Ecto neural progenitor cell (in vitro differentiated cells): ENCODE measurements at regions not wholly inside any gene's neighbourhood (a gene's known extent, or its start where the extent isn't known, plus 50 kb on each side); places are given as distances from the start of the nearest gene placed in this dataset.

Experiments used
- DNase-seq: peaks from one replicate; pipeline ENCODE4 v3.0.0-alpha.2; 2018; ENCODE audit warnings: low spot score

DNA sequence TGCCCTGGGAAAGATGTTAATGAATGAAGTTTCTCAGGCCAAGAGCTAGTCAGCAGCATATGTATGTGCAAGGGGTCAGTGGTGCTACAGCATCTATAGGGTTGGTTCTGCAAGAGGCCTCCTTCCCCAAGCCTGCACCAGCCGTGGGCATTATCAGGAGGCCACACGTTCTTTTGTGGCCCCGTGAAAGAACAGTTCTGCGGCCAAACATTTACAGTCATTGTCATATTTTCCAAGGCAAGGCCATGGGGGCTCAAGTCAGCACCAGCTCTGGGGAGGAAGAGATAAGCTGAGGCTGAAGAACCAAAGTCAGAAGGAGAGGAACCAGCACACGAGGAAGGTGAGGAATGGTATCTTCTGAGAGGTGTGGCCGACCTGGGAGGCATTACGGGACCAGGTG, 54.4 kb upstream of the TMEM72 start:
- DNase-seq, result no peak

DNA sequence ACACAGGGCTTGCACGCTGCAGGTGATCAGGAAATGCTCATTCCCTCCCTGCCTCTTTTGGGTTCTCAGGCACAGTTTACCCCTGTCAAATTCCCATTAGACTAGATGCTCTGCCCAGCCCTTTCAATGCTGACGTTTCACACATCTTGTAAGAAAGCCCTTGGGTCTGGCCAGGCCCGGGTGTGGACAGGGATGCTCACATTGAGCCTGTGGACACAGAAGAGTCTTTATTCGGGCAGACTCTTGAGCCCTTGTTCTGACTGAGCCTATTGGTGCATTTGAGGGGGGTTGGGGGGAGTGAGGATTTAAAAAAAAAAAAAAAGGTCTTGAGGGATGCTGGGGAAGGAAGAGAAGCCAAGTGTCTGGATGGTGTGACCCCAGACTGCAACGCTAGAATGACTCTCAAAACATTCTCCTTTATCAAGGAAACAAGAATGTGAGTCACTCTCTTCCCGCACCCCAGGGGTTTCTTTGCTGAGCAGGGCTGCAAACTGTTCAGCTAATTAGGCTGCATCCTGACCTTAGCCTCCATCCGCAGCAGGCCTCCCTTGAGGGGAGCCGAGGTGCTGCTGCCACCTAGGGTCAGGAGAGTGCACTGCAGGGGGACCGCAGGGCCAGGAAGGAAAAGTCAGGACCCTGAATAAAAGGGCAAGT, 53.6 kb upstream of the TMEM72 start:
- peak; percentile 86 for DNase-seq

- DNase-seq, result no peak
Observed at GRCh38 chr10:44858017-44858371, 53.1 kb upstream of the TMEM72 start.

DNA sequence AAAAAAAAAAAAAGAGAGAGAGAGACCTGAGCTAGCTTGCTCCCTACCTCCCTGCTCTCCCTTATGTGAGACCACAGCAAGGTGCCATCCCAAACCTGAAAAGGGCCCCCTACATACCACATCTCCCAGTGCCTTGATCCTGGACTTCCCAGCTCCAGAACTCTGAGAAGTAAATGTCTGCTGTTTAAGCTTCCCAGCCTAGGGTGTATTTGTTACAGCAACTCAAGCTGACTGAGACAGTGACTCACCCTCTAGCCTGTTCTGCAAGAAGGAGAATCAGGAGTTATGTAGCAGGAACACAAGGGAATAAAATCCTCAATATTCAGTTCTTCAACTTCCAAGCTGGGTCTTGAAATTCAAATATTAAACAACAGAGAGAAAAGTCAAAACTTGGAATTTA, 52.1 kb upstream of the TMEM72 start:
- no peak for DNase-seq

DNA sequence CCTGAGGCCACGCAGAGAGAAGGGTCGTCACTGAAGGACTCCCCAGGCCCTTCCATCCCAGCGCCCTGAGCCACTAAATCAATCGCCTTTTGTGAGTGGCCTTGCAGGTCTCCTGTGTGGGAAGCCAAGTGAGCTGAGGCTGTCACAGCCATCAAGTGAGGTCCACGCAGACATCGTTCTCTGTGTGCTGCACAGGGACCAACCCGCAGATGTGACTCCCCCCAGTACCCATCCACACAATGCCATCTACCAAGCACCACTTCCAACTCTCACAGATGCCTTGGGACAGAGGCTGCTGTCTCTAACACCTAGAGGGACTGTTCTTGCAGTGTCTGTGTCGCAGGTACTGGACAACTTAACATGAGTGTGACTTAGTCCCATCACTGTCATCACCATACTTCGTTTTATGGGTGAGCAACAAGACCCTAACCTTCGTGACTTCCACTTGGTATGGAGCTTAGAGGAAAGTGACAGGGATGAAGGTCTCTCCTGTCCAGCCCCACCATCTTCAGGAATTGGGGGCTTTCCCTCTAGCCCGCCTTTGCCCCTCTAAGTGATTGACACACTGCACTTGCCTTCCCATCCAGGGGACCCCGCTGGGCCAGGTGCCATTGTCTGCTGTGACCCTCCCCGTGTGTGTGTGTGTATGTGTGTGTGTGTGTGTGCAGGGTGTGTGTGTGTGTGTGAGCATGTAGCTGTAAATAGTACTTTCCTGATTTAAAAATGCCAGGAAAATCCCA, 51.4 kb upstream of the TMEM72 start:
- peak; percentile 31 for DNase-seq

- DNase-seq, result peak; percentile 33
Observed at GRCh38 chr10:44860811-44861736, 50.1 kb upstream of the TMEM72 start.
